Globus pallidus (tissue), 1 donor: ENCODE measurements at regions not wholly inside any gene's neighbourhood (a gene's known extent, or its start where the extent isn't known, plus 50 kb on each side); places are given as distances from the start of the nearest gene placed in this dataset.

Experiments
- DNase-seq: peaks from one replicate; pipeline ENCODE4 v3.0.0-alpha.2; 2015; ENCODE audit warnings: low spot score

DNA sequence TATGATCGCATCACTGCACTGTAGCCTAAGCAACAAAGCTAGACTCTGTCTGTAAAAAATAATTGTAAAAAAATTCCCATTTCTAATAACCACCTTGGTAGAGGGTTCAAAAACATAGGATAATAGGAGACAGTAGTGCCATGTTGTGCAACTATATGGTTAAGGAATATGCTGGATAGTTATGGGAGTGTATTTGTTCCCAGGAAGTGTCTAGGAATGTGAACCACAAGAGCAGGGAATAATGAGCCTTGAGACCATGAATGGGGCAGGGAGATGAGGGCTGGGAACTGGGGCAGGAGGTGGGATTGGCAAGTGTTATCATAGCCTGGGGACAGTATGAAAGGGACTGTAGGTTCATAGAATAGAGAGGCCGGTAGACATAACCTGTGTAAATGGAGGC lies 50.4 kb downstream of the RUSC2 start:
- no peak for DNase-seq

DNA sequence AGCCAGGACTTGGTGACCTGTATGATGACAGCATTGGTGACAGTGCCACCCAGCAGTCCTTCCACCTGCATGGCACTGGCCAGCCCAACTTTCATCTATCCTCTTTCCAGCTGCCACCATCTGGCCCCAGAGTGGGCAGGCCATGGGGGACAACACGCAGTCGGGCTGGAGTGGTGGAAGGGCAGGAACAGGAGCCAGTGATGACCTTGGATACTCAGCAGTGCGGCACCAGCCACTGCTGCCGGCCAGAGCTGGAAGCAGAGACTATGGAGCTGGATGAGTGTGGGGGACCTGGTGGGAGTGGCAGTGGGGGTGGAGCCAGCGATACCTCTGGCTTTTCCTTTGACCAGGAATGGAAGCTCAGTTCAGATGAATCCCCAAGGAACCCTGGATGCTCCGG lies 56.9 kb downstream of the RUSC2 start:
- no peak for DNase-seq

- DNase-seq = no peak
These were observed 57.1 kb upstream of the TESK1 start for GRCh38 chr9:35547889-35548418.

DNA sequence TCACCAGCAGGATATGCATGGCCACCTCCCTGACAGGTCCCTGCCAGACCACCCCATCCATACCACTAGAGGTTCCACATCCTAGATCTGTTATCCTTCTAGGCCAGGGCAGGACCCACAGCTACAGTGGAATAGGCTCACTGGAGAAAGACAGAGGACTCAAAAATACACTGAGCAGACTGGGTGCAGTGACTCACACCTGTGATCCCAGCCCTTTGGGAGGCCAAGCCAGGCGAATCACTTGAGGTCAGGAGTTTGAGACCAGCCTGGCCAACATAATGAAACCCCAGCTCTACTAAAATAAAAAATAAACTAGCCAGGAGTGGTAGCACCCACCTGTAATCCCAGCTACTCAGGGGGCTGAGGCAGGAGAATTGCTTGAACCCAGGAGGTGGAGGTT lies 56.5 kb upstream of the TESK1 start:
- no peak for DNase-seq

DNA sequence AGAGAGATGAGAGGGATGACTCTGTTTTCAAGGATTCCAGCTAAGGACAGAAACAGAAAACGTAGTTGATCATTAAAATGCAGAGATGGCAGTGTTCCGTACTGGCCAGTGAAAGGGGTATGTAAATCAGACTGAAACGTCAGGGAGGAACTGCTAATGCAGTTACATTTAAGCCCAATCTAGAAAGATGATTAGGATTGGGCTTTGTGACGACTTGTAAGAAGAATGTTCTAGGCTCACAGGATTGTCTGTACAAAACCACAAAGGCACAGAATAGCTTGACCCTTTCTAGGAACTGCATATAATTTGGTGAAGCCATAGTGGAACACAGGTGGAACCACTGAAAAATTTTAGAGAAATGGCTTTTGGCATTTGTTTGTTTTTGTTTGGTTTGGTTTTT lies 55.6 kb upstream of the TESK1 start:
- DNase-seq = no peak

DNA sequence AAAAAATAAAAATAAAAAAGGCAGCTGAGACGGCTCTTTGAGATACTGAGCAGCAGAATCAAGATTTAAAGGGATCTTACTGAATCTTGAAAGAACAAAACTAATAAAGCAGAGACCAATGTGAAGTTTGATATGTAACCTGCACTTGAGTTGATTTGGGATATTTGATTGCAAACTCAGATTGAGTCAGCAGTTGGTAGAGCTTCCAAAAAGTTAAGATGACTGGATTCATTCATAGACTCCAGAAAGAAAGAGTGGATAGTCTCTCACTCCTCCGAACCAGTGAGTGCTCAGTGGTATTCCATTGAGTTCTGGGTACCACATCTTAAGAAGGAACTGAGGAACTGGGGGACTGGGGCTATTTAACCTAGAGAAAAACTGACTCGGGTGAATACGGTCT lies 52.7 kb upstream of the TESK1 start:
- no peak for DNase-seq

DNA sequence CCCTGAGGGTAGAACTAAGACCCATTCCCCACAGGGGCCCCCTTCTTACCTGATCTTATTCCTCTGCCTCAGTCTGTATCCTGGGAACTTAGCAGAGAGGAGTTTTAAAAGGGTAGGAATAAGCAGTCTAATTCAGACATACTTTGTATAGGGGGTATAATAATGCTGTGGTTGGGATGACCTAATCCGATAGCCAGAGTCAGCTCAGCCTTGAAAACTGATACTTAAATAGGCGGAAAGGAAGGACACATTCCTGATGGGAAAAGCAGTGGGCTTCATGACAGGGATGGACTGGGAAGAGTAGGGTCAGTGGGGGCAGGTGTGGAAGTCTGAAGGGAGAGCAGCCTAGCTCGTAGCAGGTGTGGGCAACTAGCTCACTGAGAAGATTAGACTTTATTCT lies 52.2 kb upstream of the TESK1 start:
- no peak for DNase-seq

DNA sequence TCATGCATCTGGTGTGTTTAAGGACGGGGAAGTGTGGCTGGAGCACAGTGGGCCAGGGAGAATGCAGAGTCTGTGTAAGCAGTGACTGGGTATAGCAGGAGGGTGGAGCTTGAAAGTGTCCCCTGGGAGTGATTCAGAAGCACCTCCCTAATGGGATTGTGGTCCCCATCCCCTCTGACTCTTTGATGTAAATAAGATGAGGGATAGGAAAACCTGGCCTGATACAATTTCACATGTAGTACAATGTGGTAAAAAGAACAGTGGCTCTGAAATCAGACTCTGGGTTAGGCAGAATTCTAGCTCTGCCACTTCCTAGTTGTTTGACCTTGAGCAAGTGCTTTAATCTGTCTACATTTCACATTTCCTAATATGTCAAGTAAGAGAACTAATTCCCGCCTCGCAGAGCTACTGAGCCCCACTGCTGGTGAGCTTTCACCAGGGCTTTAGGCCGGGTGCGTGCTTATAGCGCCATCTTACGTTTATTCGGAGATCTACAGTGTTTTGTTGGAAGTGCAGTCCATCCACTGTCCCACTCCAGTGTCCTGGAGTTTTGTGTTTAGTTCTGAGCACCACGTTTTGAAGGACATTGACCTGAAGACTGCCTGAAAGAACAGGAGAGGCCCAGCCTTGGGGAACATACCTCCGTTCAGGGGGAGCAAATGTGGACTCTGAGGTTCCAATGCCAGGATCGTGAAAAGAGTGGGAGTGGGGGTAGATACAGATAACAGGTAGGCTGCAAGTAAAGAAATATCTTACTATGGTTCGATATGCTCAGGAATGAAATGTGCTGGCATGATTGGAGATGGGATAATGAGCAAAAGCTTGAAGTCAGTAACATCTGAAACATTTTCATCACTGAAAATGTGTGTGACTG lies 51.2 kb upstream of the TESK1 start:
- peak; percentile 82 for DNase-seq

DNA sequence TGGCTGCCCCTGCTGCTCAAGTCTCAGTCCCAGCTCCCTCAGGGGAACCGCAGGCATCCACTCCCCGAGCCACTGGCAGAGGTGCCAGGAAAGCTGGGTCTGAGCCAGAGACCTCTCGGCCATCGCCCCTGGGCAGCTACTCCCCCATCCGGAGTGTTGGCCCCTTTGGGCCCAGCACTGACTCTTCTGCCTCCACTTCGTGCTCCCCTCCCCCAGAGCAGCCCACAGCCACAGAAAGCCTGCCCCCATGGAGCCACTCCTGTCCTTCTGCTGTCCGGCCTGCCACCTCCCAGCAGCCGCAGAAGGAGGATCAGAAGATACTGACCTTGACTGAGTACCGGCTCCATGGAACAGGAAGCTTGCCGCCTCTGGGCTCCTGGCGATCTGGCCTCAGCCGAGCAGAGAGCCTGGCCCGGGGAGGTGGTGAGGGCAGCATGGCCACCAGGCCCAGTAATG lies 49.8 kb upstream of the TESK1 start:
- DNase-seq = no peak
